ENCODE measurements at regions not wholly inside any gene's neighbourhood (a gene's known extent, or its start where the extent isn't known, plus 50 kb on each side); places are given as distances from the start of the nearest gene placed in this dataset.

DNA sequence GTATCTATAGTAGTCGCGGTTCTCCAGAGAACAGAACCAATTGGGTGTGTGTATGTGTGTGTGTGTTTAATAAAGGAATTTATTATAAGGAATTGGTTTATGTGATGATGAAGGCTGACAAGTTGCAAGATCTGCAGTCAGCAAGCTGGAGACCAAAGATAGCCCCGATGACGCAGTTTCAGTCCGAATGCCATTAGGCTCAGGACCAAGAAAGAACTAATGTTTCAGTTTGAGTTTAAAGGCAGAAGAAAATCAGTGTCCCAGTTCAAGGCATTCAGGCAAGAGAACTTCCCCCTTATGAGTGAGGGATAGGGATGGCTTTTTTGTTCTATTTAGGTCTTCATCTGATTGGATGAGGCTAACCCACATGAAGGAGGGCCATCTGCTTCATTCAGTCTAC, 221.6 kb downstream of the HNMT start:
- H3K4me3 ChIP-seq (ENCODE audit: low read length) = no peak overlapping the region
- TF ChIP-seq, protein P1, sequence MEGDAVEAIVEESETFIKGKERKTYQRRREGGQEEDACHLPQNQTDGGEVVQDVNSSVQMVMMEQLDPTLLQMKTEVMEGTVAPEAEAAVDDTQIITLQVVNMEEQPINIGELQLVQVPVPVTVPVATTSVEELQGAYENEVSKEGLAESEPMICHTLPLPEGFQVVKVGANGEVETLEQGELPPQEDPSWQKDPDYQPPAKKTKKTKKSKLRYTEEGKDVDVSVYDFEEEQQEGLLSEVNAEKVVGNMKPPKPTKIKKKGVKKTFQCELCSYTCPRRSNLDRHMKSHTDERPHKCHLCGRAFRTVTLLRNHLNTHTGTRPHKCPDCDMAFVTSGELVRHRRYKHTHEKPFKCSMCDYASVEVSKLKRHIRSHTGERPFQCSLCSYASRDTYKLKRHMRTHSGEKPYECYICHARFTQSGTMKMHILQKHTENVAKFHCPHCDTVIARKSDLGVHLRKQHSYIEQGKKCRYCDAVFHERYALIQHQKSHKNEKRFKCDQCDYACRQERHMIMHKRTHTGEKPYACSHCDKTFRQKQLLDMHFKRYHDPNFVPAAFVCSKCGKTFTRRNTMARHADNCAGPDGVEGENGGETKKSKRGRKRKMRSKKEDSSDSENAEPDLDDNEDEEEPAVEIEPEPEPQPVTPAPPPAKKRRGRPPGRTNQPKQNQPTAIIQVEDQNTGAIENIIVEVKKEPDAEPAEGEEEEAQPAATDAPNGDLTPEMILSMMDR (conservative IDR thresholded peaks at IDR 0.05; ENCODE audit: low read length) = no peak
- no peak for DNase-seq (ENCODE audit: low read depth)

DNA sequence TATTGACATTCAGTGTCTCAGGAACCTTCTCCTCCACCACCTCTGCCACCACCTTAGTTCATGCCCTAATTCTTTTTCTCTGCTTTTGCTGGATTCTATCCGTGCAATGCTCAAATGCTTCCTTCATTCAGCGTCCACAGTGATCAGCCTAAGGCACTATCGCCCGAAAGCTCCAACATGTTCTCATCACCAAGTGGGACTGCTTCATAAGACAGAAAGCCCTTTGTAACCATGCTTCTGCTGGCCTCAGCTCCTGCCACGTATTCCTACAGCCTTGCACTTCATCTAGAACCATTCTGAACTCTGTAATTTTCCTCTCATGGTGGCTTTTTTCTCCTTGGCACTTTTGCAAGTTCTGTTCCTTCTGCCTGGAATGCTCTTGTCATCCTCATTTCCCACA, 222.9 kb downstream of the HNMT start:
- DNase-seq (ENCODE audit: low read depth) = no peak
- no peak overlapping the region for H3K4me3 ChIP-seq (ENCODE audit: low read length)
- TF ChIP-seq, protein P1 (conservative IDR thresholded peaks at IDR 0.05; ENCODE audit: low read length) = no peak

DNA sequence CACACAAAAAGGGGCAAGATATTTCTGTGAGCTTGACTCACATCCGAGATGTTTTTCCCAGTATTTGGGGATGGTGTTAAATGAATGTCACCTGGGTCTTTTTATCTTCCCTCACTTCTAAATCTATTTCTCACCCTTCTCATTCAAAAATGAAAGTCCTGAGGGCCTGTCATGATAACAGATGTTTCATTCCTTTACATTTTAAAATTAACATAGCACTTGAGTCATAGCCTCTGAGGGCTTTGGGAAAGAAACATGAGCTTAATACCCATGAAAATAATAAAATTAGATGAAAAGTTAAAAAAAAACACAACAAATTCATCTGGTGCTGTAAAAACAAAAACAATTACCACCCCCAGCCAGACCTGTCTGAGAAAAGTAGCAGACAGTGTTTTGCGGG, 226.7 kb downstream of the HNMT start:
- no peak for DNase-seq (ENCODE audit: low read depth)
- H3K4me3 ChIP-seq (ENCODE audit: low read length) = no peak overlapping the region
- TF ChIP-seq, protein P1 (conservative IDR thresholded peaks at IDR 0.05; ENCODE audit: low read length) = no peak

DNA sequence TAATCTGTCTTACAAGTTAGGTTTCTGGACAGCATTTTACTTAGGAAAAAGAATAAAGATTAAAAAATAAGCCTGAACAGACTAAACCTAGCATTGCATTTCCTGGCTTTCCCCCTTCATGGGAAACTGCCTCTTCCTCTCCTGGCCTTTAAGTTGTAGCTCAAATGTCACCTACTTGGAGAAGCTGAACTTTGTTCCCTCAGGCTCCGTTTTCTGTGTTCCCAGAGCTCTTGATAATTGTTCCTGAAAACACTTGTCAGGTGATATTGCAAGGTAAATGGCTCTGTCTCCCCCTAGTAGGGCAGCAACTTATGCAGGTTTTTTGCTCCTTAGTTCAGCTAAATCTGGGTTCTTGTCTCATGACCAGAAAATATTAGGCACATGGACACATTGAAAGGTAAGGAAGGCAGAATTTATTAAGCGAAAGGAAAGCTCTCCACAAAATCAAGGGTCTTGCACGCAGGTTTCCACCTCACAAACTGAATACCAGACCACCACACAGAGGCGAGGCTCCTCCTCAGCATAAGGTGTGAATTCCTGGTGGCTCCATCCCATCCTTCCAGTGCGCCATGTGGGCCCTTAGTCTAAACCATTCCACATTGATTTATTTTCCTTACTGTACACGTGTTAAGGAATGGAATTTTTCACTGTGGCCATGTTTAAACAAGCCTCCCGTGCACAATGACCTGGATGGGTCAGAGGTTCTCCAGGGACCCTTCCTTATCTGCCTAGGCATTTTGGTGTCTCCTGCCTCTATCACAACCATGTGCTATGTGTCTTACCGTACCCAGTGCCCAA, 229.3 kb downstream of the HNMT start:
- no peak for DNase-seq (ENCODE audit: low read depth)
- TF ChIP-seq, protein P1 (conservative IDR thresholded peaks at IDR 0.05; ENCODE audit: low read length) = no peak
- H3K4me3 ChIP-seq (ENCODE audit: low read length) = no peak overlapping the region

DNA sequence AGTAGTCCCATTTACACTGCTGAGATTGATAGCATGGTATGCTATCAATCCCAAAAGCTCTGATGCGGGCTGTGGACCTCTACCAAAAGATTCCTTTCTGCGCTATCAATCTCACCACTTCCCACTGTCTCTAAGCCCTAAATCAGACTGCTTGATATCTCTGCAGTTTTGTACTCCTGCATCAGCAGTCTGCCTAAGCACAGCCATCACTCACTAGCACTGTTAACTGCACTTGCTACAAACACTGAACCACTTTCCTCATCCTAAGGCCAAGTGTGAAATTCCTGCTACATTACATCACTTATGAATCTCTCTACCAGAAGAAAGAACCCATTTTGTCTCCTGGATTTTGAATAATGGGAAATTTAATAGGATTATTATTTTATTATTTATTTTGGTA, 237.0 kb downstream of the HNMT start:
- peak; percentile 2 for DNase-seq (ENCODE audit: low read depth)
- H3K4me3 ChIP-seq (ENCODE audit: low read length) = no peak overlapping the region
- TF ChIP-seq, protein P1 (conservative IDR thresholded peaks at IDR 0.05; ENCODE audit: low read length) = no peak

DNA sequence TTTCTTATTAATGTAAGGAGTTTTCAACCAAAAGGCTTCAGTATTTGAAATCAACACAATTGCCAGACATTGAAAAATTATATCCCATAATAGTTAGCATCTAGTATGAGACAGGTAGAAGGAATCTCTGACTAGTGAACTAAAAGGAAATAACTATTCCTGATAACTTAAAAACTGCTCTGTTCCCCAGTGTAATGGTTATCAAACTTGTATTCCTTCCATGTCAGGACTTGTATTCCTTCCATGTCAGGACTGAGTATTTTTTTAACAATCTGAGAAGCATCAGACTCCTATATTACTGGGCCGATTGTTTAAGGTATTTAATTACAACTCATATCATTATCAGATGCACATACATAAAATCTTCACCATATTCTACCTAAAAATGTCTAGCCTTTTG, 238.5 kb downstream of the HNMT start:
- TF ChIP-seq, protein P1 (conservative IDR thresholded peaks at IDR 0.05; ENCODE audit: low read length) = no peak
- H3K4me3 ChIP-seq (ENCODE audit: low read length) = no peak overlapping the region
- no peak for DNase-seq (ENCODE audit: low read depth)

DNA sequence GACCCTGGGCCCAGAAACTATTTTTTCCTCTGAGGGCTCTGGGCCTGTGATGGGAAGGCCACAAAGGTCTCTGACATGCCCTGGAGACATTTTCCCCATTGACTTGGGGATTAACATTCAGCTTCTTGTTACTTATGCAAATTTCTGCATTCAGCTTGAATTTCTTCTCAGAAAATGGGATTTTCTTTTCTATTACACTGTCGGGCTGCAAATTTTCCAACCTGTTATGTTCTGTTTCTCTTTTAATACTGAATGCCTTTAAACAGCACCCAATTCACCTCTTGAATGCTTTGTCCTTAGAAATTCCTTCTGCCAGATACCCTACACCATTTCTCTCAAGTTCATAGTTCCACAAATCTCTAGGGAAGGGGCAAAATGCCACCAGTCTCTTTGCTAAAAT, 241.0 kb downstream of the HNMT start:
- H3K4me3 ChIP-seq (ENCODE audit: low read length) = no peak overlapping the region
- TF ChIP-seq, protein P1 (conservative IDR thresholded peaks at IDR 0.05; ENCODE audit: low read length) = no peak
- DNase-seq (ENCODE audit: low read depth) = no peak

Measured in AG10803 (cell line).